ENCODE measurements at regions not wholly inside any gene's neighbourhood (a gene's known extent, or its start where the extent isn't known, plus 50 kb on each side); places are given as distances from the start of the nearest gene placed in this dataset.

GRCh38 chr3:69521286-69521685 is 135.4 kb upstream of the FRMD4B start:
- Histone ChIP-seq H3K27me3 (ENCODE audit: insufficient read depth, low read length) (no peaks in the 10 kb centered on the region), H3K36me3 (ENCODE audit: insufficient read depth, low read length) (no peaks in the 10 kb centered on the region), H4K20me1 (ENCODE audit: insufficient read depth, low read length) (no peaks in the 10 kb centered on the region), H3K4me3 (ENCODE audit: insufficient read depth, low read length) (no peak overlapping the region), H3K4me2 (ENCODE audit: insufficient read depth, low read length) (no peak overlapping the region), H3K27ac (ENCODE audit: low read depth, low read length) (no peak overlapping the region), H3K9me3 (ENCODE audit: low read depth, low read length) (no peaks in the 10 kb centered on the region), H3K4me1 (ENCODE audit: insufficient read depth, low read length) (no peaks in the 10 kb centered on the region), H2AFZ (ENCODE audit: low read length) (no peak overlapping the region), H3K79me2 (ENCODE audit: insufficient read depth, low read length) (no peaks in the 10 kb centered on the region)
- no peak for TF ChIP-seq CTCF (IDR thresholded peaks at IDR 0.05; ENCODE audit: extremely low read depth, low read depth, low read length)
- DNase-seq (ENCODE audit: insufficient read length, low spot score, missing footprints) = no peak

- Histone ChIP-seq H3K4me2 (ENCODE audit: insufficient read depth, low read length) (no peak overlapping the region), H3K36me3 (ENCODE audit: insufficient read depth, low read length) (no peaks in the 10 kb centered on the region), H4K20me1 (ENCODE audit: insufficient read depth, low read length) (no peaks in the 10 kb centered on the region), H3K9me3 (ENCODE audit: low read depth, low read length) (no peaks in the 10 kb centered on the region), H3K27ac (ENCODE audit: low read depth, low read length) (no peak overlapping the region), H3K79me2 (ENCODE audit: insufficient read depth, low read length) (no peaks in the 10 kb centered on the region), H3K4me1 (ENCODE audit: insufficient read depth, low read length) (no peaks in the 10 kb centered on the region), H2AFZ (ENCODE audit: low read length) (no peak overlapping the region), H3K27me3 (ENCODE audit: insufficient read depth, low read length) (no peaks in the 10 kb centered on the region), H3K4me3 (ENCODE audit: insufficient read depth, low read length) (no peak overlapping the region)
- no peak for TF ChIP-seq CTCF (IDR thresholded peaks at IDR 0.05; ENCODE audit: extremely low read depth, low read depth, low read length)
- no peak for DNase-seq (ENCODE audit: insufficient read length, low spot score, missing footprints)
These were observed 125.5 kb upstream of the FRMD4B start for GRCh38 chr3:69511361-69511760.

GRCh38 chr3:69510481-69511030 is 124.7 kb upstream of the FRMD4B start:
- H2AFZ ChIP-seq (ENCODE audit: low read length) = no peak overlapping the region
- no peak overlapping the region for H3K4me3 ChIP-seq (ENCODE audit: insufficient read depth, low read length)
- TF ChIP-seq CTCF (IDR thresholded peaks at IDR 0.05; ENCODE audit: extremely low read depth, low read depth, low read length) = no peak
- H3K9me3 ChIP-seq (ENCODE audit: low read depth, low read length) = no peaks in the 10 kb centered on the region
- no peaks in the 10 kb centered on the region for H3K79me2 ChIP-seq (ENCODE audit: insufficient read depth, low read length)
- H3K4me1 ChIP-seq (ENCODE audit: insufficient read depth, low read length) = no peaks in the 10 kb centered on the region
- DNase-seq (ENCODE audit: insufficient read length, low spot score, missing footprints) = no peak
- H3K36me3 ChIP-seq (ENCODE audit: insufficient read depth, low read length) = no peaks in the 10 kb centered on the region
- H4K20me1 ChIP-seq (ENCODE audit: insufficient read depth, low read length) = no peaks in the 10 kb centered on the region
- no peaks in the 10 kb centered on the region for H3K27me3 ChIP-seq (ENCODE audit: insufficient read depth, low read length)
- H3K27ac ChIP-seq (ENCODE audit: low read depth, low read length) = no peak overlapping the region
- H3K4me2 ChIP-seq (ENCODE audit: insufficient read depth, low read length) = no peak overlapping the region

GRCh38 chr3:69509288-69509687 is 123.4 kb upstream of the FRMD4B start:
- TF ChIP-seq CTCF (IDR thresholded peaks at IDR 0.05; ENCODE audit: extremely low read depth, low read depth, low read length) = no peak
- no peaks in the 10 kb centered on the region for H3K27me3 ChIP-seq (ENCODE audit: insufficient read depth, low read length)
- H3K9me3 ChIP-seq (ENCODE audit: low read depth, low read length) = no peaks in the 10 kb centered on the region
- no peaks in the 10 kb centered on the region for H3K4me1 ChIP-seq (ENCODE audit: insufficient read depth, low read length)
- H3K27ac ChIP-seq (ENCODE audit: low read depth, low read length) = no peak overlapping the region
- no peak overlapping the region for H2AFZ ChIP-seq (ENCODE audit: low read length)
- DNase-seq (ENCODE audit: insufficient read length, low spot score, missing footprints) = no peak
- H3K36me3 ChIP-seq (ENCODE audit: insufficient read depth, low read length) = no peaks in the 10 kb centered on the region
- H3K4me2 ChIP-seq (ENCODE audit: insufficient read depth, low read length) = no peak overlapping the region
- H3K4me3 ChIP-seq (ENCODE audit: insufficient read depth, low read length) = no peak overlapping the region
- H3K79me2 ChIP-seq (ENCODE audit: insufficient read depth, low read length) = no peaks in the 10 kb centered on the region
- no peaks in the 10 kb centered on the region for H4K20me1 ChIP-seq (ENCODE audit: insufficient read depth, low read length)

All from osteoblast (primary cell).